ENCODE measurements at regions not wholly inside any gene's neighbourhood (a gene's known extent, or its start where the extent isn't known, plus 50 kb on each side); places are given as distances from the start of the nearest gene placed in this dataset.
A peak's percentile ranks its signal among the peaks of the same experiment; 100 is the strongest.
"Not testable (repeated sequence)": the region's sequence is repeated elsewhere in the genome, so short reads cannot be mapped to it uniquely, and the experiment has no call there.

GRCh38 chrX:27404366-27404765 is 58.8 kb downstream of the PPP4R3C start:
- Histone ChIP-seq H3K4me3 (ENCODE audit: low read length) (no peak overlapping the region), H3K4me1 (ENCODE audit: control insufficient read depth, insufficient read depth, low read length) (no peaks in the 10 kb centered on the region), H3K9me3 (ENCODE audit: control insufficient read depth, low read length) (no peaks in the 10 kb centered on the region), H3K27me3 (ENCODE audit: control insufficient read depth, insufficient read depth) (no peaks in the 10 kb centered on the region), H3K27ac (ENCODE audit: low read length) (no peak overlapping the region)
- DNase-seq (no peak), ATAC-seq (no peak)
- WGBS, result 63% methylated on average over 5 of the region's 5 CpGs
- intact Hi-C loops (cut with DNase I), result no loop called here

GRCh38 chrX:27399146-27399456 is 64.0 kb downstream of the PPP4R3C start:
- ATAC-seq (no peak), DNase-seq (no peak)
- H3K27ac ChIP-seq (ENCODE audit: low read length), result no peak overlapping the region
- no peaks in the 10 kb centered on the region for H3K27me3 ChIP-seq (ENCODE audit: control insufficient read depth, insufficient read depth)
- H3K4me3 ChIP-seq (ENCODE audit: low read length), result no peak overlapping the region
- intact Hi-C loops (cut with DNase I), result no loop called here
- H3K9me3 ChIP-seq (ENCODE audit: control insufficient read depth, low read length), result no peaks in the 10 kb centered on the region
- peaks cover 2% of the 10 kb centered on the region for H3K4me1 ChIP-seq (ENCODE audit: control insufficient read depth, insufficient read depth, low read length)

GRCh38 chrX:27391623-27392022 is 71.5 kb downstream of the PPP4R3C start:
- H3K4me1 ChIP-seq (ENCODE audit: control insufficient read depth, insufficient read depth, low read length), result no peaks in the 10 kb centered on the region
- no peaks in the 10 kb centered on the region for H3K9me3 ChIP-seq (ENCODE audit: control insufficient read depth, low read length)
- no peaks in the 10 kb centered on the region for H3K27me3 ChIP-seq (ENCODE audit: control insufficient read depth, insufficient read depth)
- no peak overlapping the region for H3K4me3 ChIP-seq (ENCODE audit: low read length)
- 62% methylated on average over 4 of the region's 4 CpGs for WGBS
- ATAC-seq (no peak), DNase-seq (no peak)
- intact Hi-C loops (cut with DNase I), result no loop called here
- H3K27ac ChIP-seq (ENCODE audit: low read length), result no peak overlapping the region

- DNase-seq (no peak), ATAC-seq (no peak)
- Histone ChIP-seq H3K4me3 (ENCODE audit: low read length) (no peak overlapping the region), H3K4me1 (ENCODE audit: control insufficient read depth, insufficient read depth, low read length) (no peaks in the 10 kb centered on the region), H3K9me3 (ENCODE audit: control insufficient read depth, low read length) (no peaks in the 10 kb centered on the region), H3K27ac (ENCODE audit: low read length) (no peak overlapping the region), H3K27me3 (ENCODE audit: control insufficient read depth, insufficient read depth) (no peaks in the 10 kb centered on the region)
- intact Hi-C loops (cut with DNase I), result no loop called here
- WGBS, result 94% methylated on average over 11 of the region's 11 CpGs
Observed at GRCh38 chrX:27381419-27381818, 81.7 kb downstream of the PPP4R3C start.

- H3K9me3 ChIP-seq (ENCODE audit: control insufficient read depth, low read length), result no peaks in the 10 kb centered on the region
- 89% methylated on average over 12 of the region's 12 CpGs for WGBS
- ATAC-seq, result no peak
Observed at GRCh38 chrX:27380163-27380845, 82.8 kb downstream of the PPP4R3C start.

GRCh38 chrX:27354021-27354420 is 109.1 kb downstream of the PPP4R3C start:
- DNase-seq (no peak), ATAC-seq (no peak)
- Histone ChIP-seq H3K27me3 (ENCODE audit: control insufficient read depth, insufficient read depth) (no peaks in the 10 kb centered on the region), H3K4me1 (ENCODE audit: control insufficient read depth, insufficient read depth, low read length) (no peaks in the 10 kb centered on the region), H3K27ac (ENCODE audit: low read length) (no peak overlapping the region), H3K9me3 (ENCODE audit: control insufficient read depth, low read length) (no peaks in the 10 kb centered on the region), H3K4me3 (ENCODE audit: low read length) (no peak overlapping the region)
- WGBS, result 69% methylated on average over 3 of the region's 3 CpGs
- intact Hi-C loops (cut with DNase I), result no loop called here

More at GRCh38 chrX:27380163-27380845, 82.8 kb downstream of the PPP4R3C start:
- H3K27me3 ChIP-seq (ENCODE audit: control insufficient read depth, insufficient read depth), result no peaks in the 10 kb centered on the region
- DNase-seq, result peak in 2 of 3 donors; percentile 11 to 17
- no peaks in the 10 kb centered on the region for H3K4me1 ChIP-seq (ENCODE audit: control insufficient read depth, insufficient read depth, low read length)
- intact Hi-C loops (cut with DNase I), result no loop called here
- H3K27ac ChIP-seq (ENCODE audit: low read length), result no peak overlapping the region
- no peak overlapping the region for H3K4me3 ChIP-seq (ENCODE audit: low read length)

- no peaks in the 10 kb centered on the region for H3K9me3 ChIP-seq (ENCODE audit: control insufficient read depth, low read length)
- intact Hi-C loops (cut with DNase I), result no loop called here
- no peak for ATAC-seq
Observed at GRCh38 chrX:27350476-27350875, 112.7 kb downstream of the PPP4R3C start.

GRCh38 chrX:27336466-27337091 is 126.6 kb downstream of the PPP4R3C start:
- no peak for ATAC-seq
- peak; percentile 8 to 18 (median 17) for DNase-seq

More at GRCh38 chrX:27350476-27350875, 112.7 kb downstream of the PPP4R3C start:
- Histone ChIP-seq H3K27me3 (ENCODE audit: control insufficient read depth, insufficient read depth) (no peaks in the 10 kb centered on the region), H3K4me3 (ENCODE audit: low read length) (no peak overlapping the region), H3K27ac (ENCODE audit: low read length) (no peak overlapping the region), H3K4me1 (ENCODE audit: control insufficient read depth, insufficient read depth, low read length) (no peaks in the 10 kb centered on the region)
- DNase-seq, result no peak
- 42% methylated on average over 6 of the region's 6 CpGs for WGBS

GRCh38 chrX:27321632-27322031 is 141.5 kb downstream of the PPP4R3C start:
- intact Hi-C loops (cut with DNase I), result no loop called here
- Histone ChIP-seq H3K4me3 (ENCODE audit: low read length) (no peak overlapping the region), H3K4me1 (ENCODE audit: control insufficient read depth, insufficient read depth, low read length) (no peaks in the 10 kb centered on the region), H3K27me3 (ENCODE audit: control insufficient read depth, insufficient read depth) (no peaks in the 10 kb centered on the region), H3K9me3 (ENCODE audit: control insufficient read depth, low read length) (no peaks in the 10 kb centered on the region), H3K27ac (ENCODE audit: low read length) (no peak overlapping the region)
- ATAC-seq (no peak), DNase-seq (no peak)
- WGBS, result 57% methylated on average over 1 of the region's 1 CpG

More at GRCh38 chrX:27336466-27337091, 126.6 kb downstream of the PPP4R3C start:
- Histone ChIP-seq H3K9me3 (ENCODE audit: control insufficient read depth, low read length) (no peaks in the 10 kb centered on the region), H3K4me3 (ENCODE audit: low read length) (no peak overlapping the region), H3K27ac (ENCODE audit: low read length) (no peak overlapping the region), H3K4me1 (ENCODE audit: control insufficient read depth, insufficient read depth, low read length) (no peaks in the 10 kb centered on the region), H3K27me3 (ENCODE audit: control insufficient read depth, insufficient read depth) (no peaks in the 10 kb centered on the region)
- intact Hi-C loops (cut with DNase I), result no loop called here
- WGBS, result 19% methylated on average over 9 of the region's 9 CpGs

GRCh38 chrX:27309406-27309805 is 153.7 kb downstream of the PPP4R3C start:
- Histone ChIP-seq H3K4me3 (ENCODE audit: low read length) (no peak overlapping the region), H3K27ac (ENCODE audit: low read length) (no peak overlapping the region), H3K9me3 (ENCODE audit: control insufficient read depth, low read length) (no peaks in the 10 kb centered on the region), H3K27me3 (ENCODE audit: control insufficient read depth, insufficient read depth) (no peaks in the 10 kb centered on the region), H3K4me1 (ENCODE audit: control insufficient read depth, insufficient read depth, low read length) (no peaks in the 10 kb centered on the region)
- intact Hi-C loops (cut with DNase I), result no loop called here
- DNase-seq (no peak), ATAC-seq (no peak)

GRCh38 chrX:27307546-27307945 is 155.6 kb downstream of the PPP4R3C start:
- Histone ChIP-seq H3K27me3 (ENCODE audit: control insufficient read depth, insufficient read depth) (no peaks in the 10 kb centered on the region), H3K27ac (ENCODE audit: low read length) (no peak overlapping the region), H3K9me3 (ENCODE audit: control insufficient read depth, low read length) (no peaks in the 10 kb centered on the region), H3K4me1 (ENCODE audit: control insufficient read depth, insufficient read depth, low read length) (no peaks in the 10 kb centered on the region), H3K4me3 (ENCODE audit: low read length) (no peak overlapping the region)
- DNase-seq (no peak), ATAC-seq (no peak)
- intact Hi-C loops (cut with DNase I), result no loop called here
- WGBS, result 64% methylated on average over 1 of the region's 1 CpG

- H3K4me3 ChIP-seq (ENCODE audit: low read length); H3K27ac ChIP-seq (ENCODE audit: low read length); ATAC-seq; H3K9me3 ChIP-seq (ENCODE audit: control insufficient read depth, low read length); H3K27me3 ChIP-seq (ENCODE audit: control insufficient read depth, insufficient read depth); H3K4me1 ChIP-seq (ENCODE audit: control insufficient read depth, insufficient read depth, low read length); DNase-seq; intact Hi-C loops (cut with DNase I): not testable (repeated sequence)
- WGBS, result 75% methylated on average over 6 of the region's 6 CpGs
Observed at GRCh38 chrX:27292552-27292951, 170.6 kb downstream of the PPP4R3C start.

Measured in right cardiac atrium (tissue), 5 donors.